Ectodermal cell (in vitro differentiated cells): ENCODE measurements at regions not wholly inside any gene's neighbourhood (a gene's known extent, or its start where the extent isn't known, plus 50 kb on each side); places are given as distances from the start of the nearest gene placed in this dataset.

Source experiments
- H3K27ac ChIP-seq: 2 replicates; pipeline ENCODE4 v1.7.0; 2013; ENCODE audit warnings: mild to moderate bottlenecking, low read depth, low read length; ENCODE audit not compliant: insufficient read depth, poor library complexity, severe bottlenecking
- H3K27me3 ChIP-seq: 2 replicates; pipeline ENCODE4 v1.7.0; 2013; ENCODE audit warnings: mild to moderate bottlenecking, low read length; ENCODE audit not compliant: insufficient read depth, control insufficient read depth, poor library complexity, severe bottlenecking
- H3K36me3 ChIP-seq: one replicate; pipeline ENCODE4 v1.7.0; 2013; ENCODE audit warnings: low read length; ENCODE audit not compliant: control insufficient read depth, insufficient read depth
- H3K4me1 ChIP-seq: one replicate; pipeline ENCODE4 v1.7.0; 2013; ENCODE audit warnings: low read length; ENCODE audit not compliant: control insufficient read depth, insufficient read depth
- H3K4me3 ChIP-seq: 2 replicates; pipeline ENCODE4 v1.7.0; 2013; ENCODE audit warnings: low read depth, low read length, control low read depth; ENCODE audit not compliant: insufficient read depth
- H3K9me3 ChIP-seq: 2 replicates; pipeline ENCODE4 v1.7.0; 2013; ENCODE audit warnings: mild to moderate bottlenecking, low read length, moderate library complexity; ENCODE audit not compliant: control insufficient read depth
- WGBS, 2 experiments: methylation state at CpG; one replicate each; pipeline ENCODE4 v1.1.7; 2013; ENCODE audit warnings: missing lambda C conversion rate in 2 of 2; 5-methylcytosine and 5-hydroxymethylcytosine counted together

GRCh38 chr12:125687820-125688219 lies 622.6 kb downstream of the AACS start:
- Histone ChIP-seq H3K27ac (no peak overlapping the region), H3K36me3 (no peaks in the 10 kb centered on the region), H3K9me3 (no peaks in the 10 kb centered on the region), H3K4me1 (no peaks in the 10 kb centered on the region), H3K4me3 (no peak overlapping the region), H3K27me3 (peaks cover 12% of the 10 kb centered on the region)
- 91 to 94% methylated on average over 7 of the region's 7 CpGs for WGBS, 2 experiments

- Histone ChIP-seq H3K27ac (no peak overlapping the region), H3K27me3 (peaks cover 12% of the 10 kb centered on the region), H3K4me3 (no peak overlapping the region), H3K4me1 (no peaks in the 10 kb centered on the region), H3K36me3 (no peaks in the 10 kb centered on the region), H3K9me3 (no peaks in the 10 kb centered on the region)
- WGBS, 2 experiments: 91% methylated on average over 7 of the region's 7 CpGs
Observed at GRCh38 chr12:125688223-125688622, 623.0 kb downstream of the AACS start.

GRCh38 chr12:125688881-125689280 lies 623.6 kb downstream of the AACS start:
- no peak overlapping the region for H3K4me3 ChIP-seq
- H3K9me3 ChIP-seq: no peaks in the 10 kb centered on the region
- 95% methylated on average over 5 of the region's 5 CpGs for WGBS, 2 experiments
- peaks cover 12% of the 10 kb centered on the region for H3K27me3 ChIP-seq
- no peaks in the 10 kb centered on the region for H3K36me3 ChIP-seq
- H3K27ac ChIP-seq: no peak overlapping the region
- H3K4me1 ChIP-seq: no peaks in the 10 kb centered on the region

GRCh38 chr12:125689576-125690410 lies 624.6 kb downstream of the AACS start:
- no peak overlapping the region for H3K4me3 ChIP-seq
- H3K27me3 ChIP-seq: peaks cover 3% of the 10 kb centered on the region
- no peaks in the 10 kb centered on the region for H3K36me3 ChIP-seq
- WGBS, 2 experiments: 81 to 83% methylated on average over 18 of the region's 18 CpGs
- no peak overlapping the region for H3K27ac ChIP-seq
- no peaks in the 10 kb centered on the region for H3K9me3 ChIP-seq
- H3K4me1 ChIP-seq: no peaks in the 10 kb centered on the region

GRCh38 chr12:125690841-125691240 lies 625.6 kb downstream of the AACS start:
- no peaks in the 10 kb centered on the region for H3K9me3 ChIP-seq
- H3K4me3 ChIP-seq: no peak overlapping the region
- no peak overlapping the region for H3K27ac ChIP-seq
- no peaks in the 10 kb centered on the region for H3K27me3 ChIP-seq
- WGBS, 2 experiments: 92 to 93% methylated on average over 9 of the region's 9 CpGs
- H3K36me3 ChIP-seq: no peaks in the 10 kb centered on the region
- no peaks in the 10 kb centered on the region for H3K4me1 ChIP-seq

- Histone ChIP-seq H3K27me3 (no peaks in the 10 kb centered on the region), H3K36me3 (no peaks in the 10 kb centered on the region), H3K27ac (no peak overlapping the region), H3K9me3 (no peaks in the 10 kb centered on the region), H3K4me1 (no peaks in the 10 kb centered on the region), H3K4me3 (no peak overlapping the region)
- 61 to 65% methylated on average over 2 of the region's 2 CpGs for WGBS, 2 experiments
Observed at GRCh38 chr12:125696054-125696453, 630.8 kb downstream of the AACS start.

GRCh38 chr12:125704803-125705202 lies 639.6 kb downstream of the AACS start:
- Histone ChIP-seq H3K36me3 (no peaks in the 10 kb centered on the region), H3K27me3 (no peaks in the 10 kb centered on the region), H3K4me3 (no peak overlapping the region), H3K9me3 (no peaks in the 10 kb centered on the region), H3K4me1 (no peaks in the 10 kb centered on the region), H3K27ac (no peak overlapping the region)
- 96 to 100% methylated on average over 1 to 3 of the region's 3 CpGs for WGBS, 2 experiments

- whole genome bisulfite sequencing, 2 experiments: 75 to 77% methylated on average over 10 of the region's 10 CpGs
- Histone ChIP-seq H3K27ac (no peak overlapping the region), H3K36me3 (no peaks in the 10 kb centered on the region), H3K27me3 (no peaks in the 10 kb centered on the region), H3K4me1 (no peaks in the 10 kb centered on the region), H3K4me3 (no peak overlapping the region), H3K9me3 (no peaks in the 10 kb centered on the region)
Observed at GRCh38 chr12:125720961-125721360, 655.7 kb downstream of the AACS start.

GRCh38 chr12:125734137-125734536 lies 668.9 kb downstream of the AACS start:
- Histone ChIP-seq H3K9me3 (no peaks in the 10 kb centered on the region), H3K4me3 (no peak overlapping the region), H3K27ac (no peak overlapping the region), H3K27me3 (no peaks in the 10 kb centered on the region), H3K36me3 (no peaks in the 10 kb centered on the region), H3K4me1 (no peaks in the 10 kb centered on the region)
- 71 to 92% methylated on average over 1 of the region's 1 CpG for WGBS, 2 experiments

GRCh38 chr12:125738211-125738610 lies 673.0 kb downstream of the AACS start:
- no peaks in the 10 kb centered on the region for H3K36me3 ChIP-seq
- H3K9me3 ChIP-seq: no peaks in the 10 kb centered on the region
- no peaks in the 10 kb centered on the region for H3K4me1 ChIP-seq
- WGBS, 2 experiments: 89 to 97% methylated on average over 1 of the region's 1 CpG
- no peak overlapping the region for H3K4me3 ChIP-seq
- H3K27me3 ChIP-seq: no peaks in the 10 kb centered on the region
- no peak overlapping the region for H3K27ac ChIP-seq
